Hepatocyte (in vitro differentiated cells): ENCODE measurements at regions not wholly inside any gene's neighbourhood (a gene's known extent, or its start where the extent isn't known, plus 50 kb on each side); places are given as distances from the start of the nearest gene placed in this dataset.

Experiments used
- DNase-seq: peaks from one replicate; pipeline ENCODE4 v3.0.0-alpha.2; 2016; ENCODE audit warnings: low spot score
- H2AFZ ChIP-seq: fragments of 200-600 bp; sonication (generic); 2 replicates; pipeline ENCODE4 v1.6.0; 2016; ENCODE audit warnings: antibody characterized with exemption, mild to moderate bottlenecking
- H3K27ac ChIP-seq: fragments of 200-600 bp; sonication (generic); 2 replicates; pipeline ENCODE4 v1.5.1; 2016; ENCODE audit warnings: mild to moderate bottlenecking
- H3K27me3 ChIP-seq: fragments of 200-600 bp; sonication (generic); 2 replicates; pipeline ENCODE4 v1.6.1; 2016
- H3K36me3 ChIP-seq: fragments of 200-600 bp; sonication (generic); replicated peaks from 2 replicates; pipeline ENCODE4 v1.5.1; 2016; ENCODE audit warnings: low read depth; ENCODE audit not compliant: insufficient read depth
- H3K4me1 ChIP-seq: fragments of 200-600 bp; sonication (generic); 2 replicates; pipeline ENCODE4 v1.5.1; 2016; ENCODE audit warnings: mild to moderate bottlenecking, moderate library complexity; ENCODE audit not compliant: insufficient read depth
- H3K4me2 ChIP-seq: fragments of 200-600 bp; sonication (generic); 2 replicates; pipeline ENCODE4 v1.6.0; 2016
- H3K4me3 ChIP-seq: fragments of 200-600 bp; sonication (generic); 2 replicates; pipeline ENCODE4 v1.5.1; 2016; ENCODE audit warnings: mild to moderate bottlenecking
- H3K79me2 ChIP-seq: fragments of 200-600 bp; sonication (generic); 2 replicates; pipeline ENCODE4 v1.6.0; 2017; ENCODE audit warnings: mild to moderate bottlenecking
- H3K9me2 ChIP-seq: fragments of 200-600 bp; sonication (generic); replicated peaks from 2 replicates; pipeline ENCODE4 v1.6.0; 2017; ENCODE audit warnings: mild to moderate bottlenecking; ENCODE audit not compliant: insufficient read depth
- H3K9me3 ChIP-seq: fragments of 200-600 bp; sonication (generic); 2 replicates; pipeline ENCODE4 v1.5.1; 2016; ENCODE audit warnings: low read depth, mild to moderate bottlenecking
- H4K20me1 ChIP-seq: fragments of 200-600 bp; sonication (generic); 2 replicates; pipeline ENCODE4 v1.6.0; 2016; ENCODE audit warnings: mild to moderate bottlenecking; ENCODE audit not compliant: insufficient read depth, poor library complexity, severe bottlenecking
- EZH2 ChIP-seq: fragments of 200-600 bp; sonication (generic); IDR thresholded peaks from 2 replicates; pipeline ENCODE4 v1.6.1; 2016; ENCODE audit warnings: antibody characterized with exemption, mild to moderate bottlenecking, borderline replicate concordance
- EZH2phosphoT487 ChIP-seq: fragments of 200-600 bp; sonication (generic); IDR thresholded peaks from one replicate; pipeline ENCODE4 v1.6.1; 2018; ENCODE audit warnings: antibody characterized with exemption, mild to moderate bottlenecking, low read depth, moderate library complexity; ENCODE audit not compliant: unreplicated experiment, severe bottlenecking
- WGBS: methylation state at CpG from one replicate; pipeline ENCODE4 v1.1.6; 2016; ENCODE audit warnings: low lambda C conversion rate; ENCODE audit errors: missing lambda C conversion rate; 5-methylcytosine and 5-hydroxymethylcytosine counted together
- TF ChIP-seq, protein P1 (sequence below): fragments of 200-600 bp; sonication (generic); IDR thresholded peaks from 2 replicates; pipeline ENCODE4 v1.5.1; 2016; ENCODE audit warnings: antibody characterized with exemption, mild to moderate bottlenecking; ENCODE audit not compliant: poor library complexity

DNA sequence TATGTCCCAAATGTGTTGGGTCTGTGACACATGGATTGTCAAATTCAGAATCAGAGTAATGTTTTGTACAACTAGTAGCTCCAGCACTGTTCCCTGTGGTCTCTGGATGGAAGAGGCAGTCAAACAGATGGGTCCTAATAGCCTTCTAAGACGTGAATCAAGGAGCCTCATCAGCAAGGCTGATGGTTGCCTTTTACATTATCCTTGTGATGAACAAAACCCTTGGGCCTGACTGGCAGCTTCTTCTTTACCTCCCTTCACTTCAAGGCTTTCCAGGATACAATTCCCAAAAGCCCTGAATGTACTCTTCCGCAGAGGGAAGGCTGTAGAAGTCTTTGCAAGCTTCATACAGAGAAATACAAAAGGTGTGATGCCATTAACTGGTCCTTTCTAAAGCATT is 633.3 kb downstream of the USP25 start:
- Histone ChIP-seq H3K27me3 (no peaks in the 10 kb centered on the region), H2AFZ (no peak overlapping the region), H3K36me3 (no peaks in the 10 kb centered on the region), H3K4me1 (no peaks in the 10 kb centered on the region), H3K4me3 (no peak overlapping the region), H3K4me2 (no peak overlapping the region), H3K27ac (no peak overlapping the region), H3K9me2 (no peaks in the 10 kb centered on the region), H4K20me1 (no peaks in the 10 kb centered on the region), H3K79me2 (peaks cover 3% of the 10 kb centered on the region), H3K9me3 (peaks cover 6% of the 10 kb centered on the region)
- 86% methylated on average over 2 of the region's 2 CpGs for WGBS
- no peak for DNase-seq
- TF ChIP-seq, protein P1, sequence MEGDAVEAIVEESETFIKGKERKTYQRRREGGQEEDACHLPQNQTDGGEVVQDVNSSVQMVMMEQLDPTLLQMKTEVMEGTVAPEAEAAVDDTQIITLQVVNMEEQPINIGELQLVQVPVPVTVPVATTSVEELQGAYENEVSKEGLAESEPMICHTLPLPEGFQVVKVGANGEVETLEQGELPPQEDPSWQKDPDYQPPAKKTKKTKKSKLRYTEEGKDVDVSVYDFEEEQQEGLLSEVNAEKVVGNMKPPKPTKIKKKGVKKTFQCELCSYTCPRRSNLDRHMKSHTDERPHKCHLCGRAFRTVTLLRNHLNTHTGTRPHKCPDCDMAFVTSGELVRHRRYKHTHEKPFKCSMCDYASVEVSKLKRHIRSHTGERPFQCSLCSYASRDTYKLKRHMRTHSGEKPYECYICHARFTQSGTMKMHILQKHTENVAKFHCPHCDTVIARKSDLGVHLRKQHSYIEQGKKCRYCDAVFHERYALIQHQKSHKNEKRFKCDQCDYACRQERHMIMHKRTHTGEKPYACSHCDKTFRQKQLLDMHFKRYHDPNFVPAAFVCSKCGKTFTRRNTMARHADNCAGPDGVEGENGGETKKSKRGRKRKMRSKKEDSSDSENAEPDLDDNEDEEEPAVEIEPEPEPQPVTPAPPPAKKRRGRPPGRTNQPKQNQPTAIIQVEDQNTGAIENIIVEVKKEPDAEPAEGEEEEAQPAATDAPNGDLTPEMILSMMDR = no peak
- no peak for TF ChIP-seq EZH2phosphoT487
- TF ChIP-seq EZH2 = no peak

DNA sequence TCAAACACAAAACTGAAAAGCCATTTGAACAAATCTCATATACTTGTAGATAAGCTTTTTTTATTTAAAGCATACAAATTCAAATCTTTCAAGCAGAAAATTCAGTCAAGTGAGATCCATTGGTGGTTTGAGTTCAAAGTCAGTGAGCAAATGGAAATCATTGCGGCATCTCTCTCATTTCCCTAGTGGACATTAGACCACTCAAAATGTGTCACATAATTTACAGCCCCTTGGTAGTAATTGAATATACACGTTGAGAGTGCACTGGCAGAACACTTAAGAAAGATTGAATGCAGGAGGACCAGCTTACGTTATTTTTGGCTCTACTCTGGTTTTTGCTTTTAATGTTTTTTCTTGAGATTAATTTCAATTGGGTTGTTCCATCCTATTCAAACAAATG is 633.7 kb downstream of the USP25 start:
- Histone ChIP-seq H2AFZ (no peak overlapping the region), H3K27ac (no peak overlapping the region), H3K9me3 (peaks cover 6% of the 10 kb centered on the region), H3K79me2 (peaks cover 3% of the 10 kb centered on the region), H3K9me2 (no peaks in the 10 kb centered on the region), H3K4me2 (no peak overlapping the region), H3K36me3 (no peaks in the 10 kb centered on the region), H4K20me1 (no peaks in the 10 kb centered on the region), H3K4me1 (no peaks in the 10 kb centered on the region), H3K4me3 (no peak overlapping the region), H3K27me3 (no peaks in the 10 kb centered on the region)
- 74% methylated on average over 3 of the region's 3 CpGs for WGBS
- no peak for TF ChIP-seq EZH2
- DNase-seq = no peak

DNA sequence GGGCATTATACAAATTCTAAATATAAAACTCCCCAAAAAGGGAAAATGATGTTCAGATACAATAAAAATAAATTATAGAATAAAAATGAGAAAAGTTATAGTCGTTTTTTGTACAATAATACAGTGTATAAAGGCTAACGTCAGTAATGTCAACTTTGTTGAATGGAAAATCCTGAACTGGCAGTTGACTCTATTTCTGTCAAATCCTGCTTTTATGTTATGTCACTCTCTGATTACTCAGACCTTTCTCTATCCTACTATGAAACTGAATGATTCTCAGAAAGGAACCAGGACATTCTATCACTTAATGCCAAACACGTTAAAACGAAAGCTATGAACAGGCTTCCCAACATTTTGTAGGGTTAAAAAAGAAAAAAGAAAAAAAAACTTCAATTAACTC is 636.4 kb downstream of the USP25 start:
- H3K27me3 ChIP-seq = no peaks in the 10 kb centered on the region

DNA sequence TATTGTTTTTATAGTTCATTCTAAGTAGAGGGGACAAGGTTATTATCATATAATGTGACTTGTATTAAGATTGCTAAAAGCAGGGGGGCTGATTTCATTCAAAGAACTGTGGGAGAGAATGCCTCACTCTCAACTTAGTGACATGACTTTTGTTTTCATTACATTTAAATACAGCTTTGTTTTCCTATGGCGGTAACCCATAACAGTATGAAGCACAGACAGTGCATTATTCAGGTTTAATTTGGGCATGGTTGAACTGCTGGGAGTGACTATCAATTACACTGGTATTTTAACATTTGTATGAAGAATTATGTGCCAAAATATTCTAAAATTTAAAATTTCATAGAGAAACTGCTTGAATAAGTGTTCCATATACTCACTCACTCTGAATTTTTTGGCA is 637.3 kb downstream of the USP25 start:
- H2AFZ ChIP-seq = no peak overlapping the region
- no peaks in the 10 kb centered on the region for H3K9me3 ChIP-seq
- no peak overlapping the region for H3K27ac ChIP-seq
- no peaks in the 10 kb centered on the region for H4K20me1 ChIP-seq
- DNase-seq = no peak
- no peaks in the 10 kb centered on the region for H3K27me3 ChIP-seq
- TF ChIP-seq, protein P1 = no peak
- no peak for TF ChIP-seq EZH2phosphoT487
- TF ChIP-seq EZH2 = no peak
- no peaks in the 10 kb centered on the region for H3K36me3 ChIP-seq
- no peaks in the 10 kb centered on the region for H3K79me2 ChIP-seq
- no peaks in the 10 kb centered on the region for H3K4me1 ChIP-seq
- H3K4me3 ChIP-seq = no peak overlapping the region
- WGBS = 82% methylated on average over 1 of the region's 1 CpG
- no peaks in the 10 kb centered on the region for H3K9me2 ChIP-seq
- H3K4me2 ChIP-seq = no peak overlapping the region

More for the DNA sequence above, 636.4 kb downstream of the USP25 start:
- Histone ChIP-seq H3K4me1 (no peaks in the 10 kb centered on the region), H3K9me2 (no peaks in the 10 kb centered on the region), H2AFZ (no peak overlapping the region), H3K4me2 (no peak overlapping the region), H3K27ac (no peak overlapping the region), H4K20me1 (no peaks in the 10 kb centered on the region), H3K36me3 (no peaks in the 10 kb centered on the region), H3K9me3 (no peaks in the 10 kb centered on the region), H3K4me3 (no peak overlapping the region), H3K79me2 (no peaks in the 10 kb centered on the region)
- DNase-seq = no peak
- whole genome bisulfite sequencing = 88% methylated on average over 4 of the region's 4 CpGs
- TF ChIP-seq EZH2 = no peak
- no peak for TF ChIP-seq EZH2phosphoT487
- TF ChIP-seq, protein P1 = no peak
